Suprapubic skin (tissue), 3 donors: ENCODE measurements at regions not wholly inside any gene's neighbourhood (a gene's known extent, or its start where the extent isn't known, plus 50 kb on each side); places are given as distances from the start of the nearest gene placed in this dataset.
"Not testable (repeated sequence)": the region's sequence is repeated elsewhere in the genome, so short reads cannot be mapped to it uniquely, and the experiment has no call there.

Experiments
- CTCF ChIP-seq, 2 donors: fragments of 200-600 bp in 1 of 2; fragments of 450-650 bp in 1 of 2; sonication (generic) in 1 of 2; IDR thresholded peaks; one replicate each; pipeline ENCODE4 v1.5.1; 2016 to 2019; ENCODE audit warnings: antibody characterized with exemption in 2 of 2, mild to moderate bottlenecking in 1 of 2, moderate library complexity in 1 of 2
- POLR2AphosphoS5 ChIP-seq, 3 donors: sonication (generic); formaldehyde crosslinking; IDR thresholded peaks; one replicate each; pipeline ENCODE4 v1.6.1; 2017; ENCODE audit warnings: antibody characterized with exemption in 3 of 3

- TF ChIP-seq CTCF, POLR2AphosphoS5 (IDR thresholded peaks at IDR 0.05): not testable (repeated sequence)
Observed at GRCh38 chr6:58129098-58129497, 811.7 kb downstream of the PRIM2 start.
